Muscle of arm (tissue), 1 donor: ENCODE measurements at regions not wholly inside any gene's neighbourhood (a gene's known extent, or its start where the extent isn't known, plus 50 kb on each side); places are given as distances from the start of the nearest gene placed in this dataset.
"Not testable (repeated sequence)": the region's sequence is repeated elsewhere in the genome, so short reads cannot be mapped to it uniquely, and the experiment has no call there.

Source experiments
- DNase-seq: peaks from one replicate; pipeline ENCODE4 v3.0.0-alpha.2; 2013

GRCh38 chr7:17558558-17559332 lies 260.3 kb downstream of the AHR start:
- DNase-seq = no peak

- DNase-seq = no peak
Observed at GRCh38 chr7:17559388-17559787, 260.9 kb downstream of the AHR start.

- no peak for DNase-seq
Observed at GRCh38 chr7:17560516-17560915, 262.1 kb downstream of the AHR start.

- no peak for DNase-seq
Observed at GRCh38 chr7:17560966-17561365, 262.5 kb downstream of the AHR start.

- DNase-seq = no peak
Observed at GRCh38 chr7:17564678-17565212, 266.3 kb downstream of the AHR start.

- DNase-seq = no peak
Observed at GRCh38 chr7:17580141-17580540, 281.7 kb downstream of the AHR start.

GRCh38 chr7:17580856-17581255 lies 282.4 kb downstream of the AHR start:
- no peak for DNase-seq

DNA sequence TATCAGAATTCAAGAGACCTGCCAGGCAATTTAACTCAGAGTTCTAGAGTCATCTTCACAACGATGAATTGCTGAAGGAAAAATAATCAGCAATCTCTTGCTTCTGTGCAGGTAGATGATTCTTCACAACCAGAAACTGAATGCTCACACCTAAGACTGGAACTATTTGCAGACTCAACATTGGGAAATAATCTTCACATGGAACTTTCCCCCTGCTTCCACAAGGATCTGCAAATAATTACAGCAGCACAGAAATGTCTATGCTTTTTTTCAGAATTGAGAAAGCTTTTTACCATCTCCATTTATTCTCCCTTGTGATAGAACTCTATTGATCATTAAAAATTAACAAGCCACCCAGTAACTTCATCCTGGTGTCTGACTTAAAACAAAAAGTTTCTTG lies 282.8 kb downstream of the AHR start:
- no peak for DNase-seq

- DNase-seq = not testable (repeated sequence)
Observed at GRCh38 chr7:17582696-17583095, 284.2 kb downstream of the AHR start.

GRCh38 chr7:17583786-17584185 lies 285.3 kb downstream of the AHR start:
- no peak for DNase-seq

DNA sequence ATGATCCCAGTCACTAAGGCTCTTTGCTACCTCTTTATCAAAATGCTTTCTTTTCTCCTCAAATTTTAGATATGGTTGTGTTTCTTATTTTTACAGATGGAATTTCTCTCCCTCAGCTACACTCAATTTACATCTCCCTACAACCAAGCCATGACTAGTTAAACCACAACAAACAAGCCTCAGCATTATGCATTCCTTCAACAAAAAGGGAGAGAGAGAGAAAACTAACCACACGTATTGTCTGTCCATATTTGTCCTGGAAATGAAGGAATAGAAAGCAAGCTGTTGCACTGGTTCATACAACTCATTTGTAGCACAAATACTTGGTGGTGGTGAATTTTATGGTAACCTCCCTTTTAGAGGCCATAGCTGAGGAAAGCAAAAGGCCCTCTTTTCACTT lies 286.4 kb downstream of the AHR start:
- DNase-seq = no peak

DNA sequence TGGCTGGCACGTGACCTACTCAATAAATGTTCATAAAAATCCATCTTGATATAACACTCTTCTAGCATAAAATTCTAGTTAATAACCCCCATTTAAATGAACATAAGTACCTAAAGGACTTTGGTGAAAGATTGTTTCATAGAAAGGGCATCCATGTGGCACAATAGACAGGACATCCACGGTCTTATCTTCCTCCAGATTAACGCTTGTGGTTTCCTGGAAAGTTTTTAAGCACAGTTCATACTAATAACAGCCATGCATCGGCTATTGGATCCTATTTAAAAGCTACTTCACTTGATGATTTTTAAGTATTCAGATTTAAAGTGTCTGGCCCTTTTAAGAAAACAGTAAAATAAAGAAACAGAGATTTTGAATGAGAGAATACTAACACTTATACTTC lies 288.3 kb downstream of the AHR start:
- DNase-seq = no peak

DNA sequence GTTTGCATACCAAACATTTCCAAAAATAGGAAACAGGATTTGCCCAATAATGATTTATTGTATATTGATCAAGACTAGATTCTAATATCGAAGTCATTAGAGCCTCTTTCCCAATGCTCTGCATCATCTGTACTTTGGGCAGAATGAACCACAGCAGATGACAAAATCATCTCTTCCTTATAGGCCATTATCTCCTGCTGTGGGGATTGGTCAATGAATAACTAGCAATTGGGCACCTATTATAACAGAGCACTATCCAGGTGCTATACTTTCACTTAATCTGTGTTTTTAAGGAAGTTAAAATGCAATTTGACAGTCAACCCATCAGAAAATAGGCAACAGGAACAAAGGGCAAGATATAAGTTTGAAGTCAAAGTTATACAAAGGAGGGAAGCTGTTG lies 290.3 kb downstream of the AHR start:
- DNase-seq = no peak

DNA sequence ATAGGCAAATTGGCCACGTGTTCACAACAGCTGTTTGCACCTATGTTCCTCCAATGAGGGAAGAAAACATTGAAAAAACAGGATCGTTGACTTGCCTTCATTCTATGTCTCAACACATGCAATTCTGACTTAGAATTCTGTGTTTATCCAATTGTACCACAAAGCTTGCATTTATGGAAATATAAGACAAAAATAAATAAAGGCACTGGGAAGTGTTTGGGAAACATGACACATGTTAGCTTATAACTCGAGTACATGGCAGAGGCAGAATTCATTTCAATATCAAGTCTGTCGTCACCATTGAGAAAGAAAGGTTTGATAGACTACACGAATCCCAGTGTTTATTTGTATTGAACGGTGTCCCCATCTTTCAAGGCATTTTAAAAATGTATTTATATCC lies 291.2 kb downstream of the AHR start:
- no peak for DNase-seq

DNA sequence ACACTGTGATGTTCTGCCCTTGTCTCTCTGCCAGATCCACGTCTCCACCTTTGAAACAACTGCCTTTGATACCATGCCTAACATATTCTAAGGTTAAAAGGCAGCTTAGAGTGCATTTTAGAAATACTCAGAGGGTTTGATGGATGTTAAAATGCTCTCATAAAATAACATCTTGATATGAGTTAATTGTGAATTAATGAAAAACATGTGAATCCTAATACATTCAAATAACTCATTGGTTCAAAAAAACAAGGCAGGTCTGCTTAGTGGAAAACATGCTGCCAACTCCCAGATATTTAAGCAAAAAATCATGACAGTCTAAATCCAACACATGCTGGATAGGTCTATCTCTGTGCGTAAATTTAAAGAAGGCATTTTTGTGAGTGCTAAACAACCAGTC lies 291.8 kb downstream of the AHR start:
- DNase-seq = no peak

GRCh38 chr7:17593819-17594419 lies 295.5 kb downstream of the AHR start:
- peak; percentile 83 for DNase-seq

- no peak for DNase-seq
Observed at GRCh38 chr7:17595546-17595945, 297.1 kb downstream of the AHR start.

- no peak for DNase-seq
Observed at GRCh38 chr7:17598305-17598704, 299.9 kb downstream of the AHR start.

DNA sequence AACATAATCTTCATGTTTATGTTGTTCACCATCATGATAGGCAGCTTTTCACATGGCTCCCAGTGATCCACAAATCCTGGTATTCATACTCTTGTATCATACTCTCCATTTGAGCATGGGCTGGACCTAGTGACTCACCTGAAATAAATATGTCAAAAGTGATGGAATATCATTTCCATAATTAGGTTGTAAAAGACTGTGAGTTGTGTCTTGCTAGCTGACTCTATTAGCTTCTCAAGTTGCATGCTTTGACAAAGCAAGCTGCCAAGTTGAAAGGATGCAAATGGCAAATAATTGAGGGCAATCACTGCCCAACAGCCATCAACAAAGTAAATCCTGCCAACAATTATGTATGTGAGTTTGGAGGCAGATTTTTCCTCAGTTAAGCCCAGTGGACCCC lies 300.4 kb downstream of the AHR start:
- DNase-seq = no peak

GRCh38 chr7:17599733-17600339 lies 301.4 kb downstream of the AHR start:
- no peak for DNase-seq

DNA sequence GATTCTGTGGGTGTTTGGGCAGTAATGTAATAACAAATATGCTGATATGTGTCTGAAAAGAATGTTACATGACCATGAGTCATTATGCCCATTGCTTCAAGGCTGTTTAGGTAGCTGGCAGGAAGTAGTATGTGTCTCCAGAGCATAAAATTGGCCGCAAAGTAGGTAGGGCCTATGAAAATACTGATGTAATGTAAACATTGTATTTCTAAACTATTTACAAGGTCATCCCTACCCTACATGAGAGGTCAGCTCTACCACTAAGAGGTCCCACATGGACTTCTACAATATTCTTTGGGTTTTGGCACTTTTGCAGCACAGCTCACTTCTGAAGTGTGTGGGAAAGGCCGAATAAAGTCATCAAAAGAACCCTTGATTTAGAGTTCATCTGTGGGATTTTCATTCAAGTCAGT lies 301.9 kb downstream of the AHR start:
- DNase-seq = no peak

- DNase-seq = no peak
Observed at GRCh38 chr7:17601921-17602320, 303.5 kb downstream of the AHR start.
